SKM-1 (cell line): ENCODE measurements at regions not wholly inside any gene's neighbourhood (a gene's known extent, or its start where the extent isn't known, plus 50 kb on each side); places are given as distances from the start of the nearest gene placed in this dataset.
"Not testable (repeated sequence)": the region's sequence is repeated elsewhere in the genome, so short reads cannot be mapped to it uniquely, and the experiment has no call there.

ENCODE experiments used
- DNase-seq: peaks from one replicate; lab custom pipeline; 2025; ENCODE audit not compliant: unreplicated experiment; lab: John Stamatoyannopoulos, UW

GRCh38 chr17:77332981-77333685, 192.4 kb downstream of the SEC14L1 start:
- no peak for DNase-seq

- no peak for DNase-seq
Measured at GRCh38 chr17:77337150-77337549, 196.4 kb downstream of the SEC14L1 start.

GRCh38 chr17:77341069-77341541, 200.3 kb downstream of the SEC14L1 start:
- DNase-seq, result no peak

DNA sequence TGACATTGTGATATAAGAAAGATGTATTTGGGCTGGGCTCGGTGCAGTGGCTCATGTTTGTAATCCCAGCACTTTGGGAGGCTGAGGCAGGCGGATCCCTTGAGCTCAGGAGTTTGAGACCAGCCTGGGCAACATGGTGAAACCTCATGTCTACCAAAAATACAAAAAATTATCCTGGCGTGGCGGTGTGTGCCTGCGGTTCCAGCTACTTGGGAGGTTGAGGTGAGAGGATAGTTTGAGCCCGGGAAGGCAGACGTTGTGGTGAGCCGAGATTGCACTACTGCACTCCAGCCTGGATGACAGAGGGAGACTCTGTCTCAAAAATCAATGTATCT, 201.9 kb downstream of the SEC14L1 start:
- DNase-seq, result not testable (repeated sequence)

DNA sequence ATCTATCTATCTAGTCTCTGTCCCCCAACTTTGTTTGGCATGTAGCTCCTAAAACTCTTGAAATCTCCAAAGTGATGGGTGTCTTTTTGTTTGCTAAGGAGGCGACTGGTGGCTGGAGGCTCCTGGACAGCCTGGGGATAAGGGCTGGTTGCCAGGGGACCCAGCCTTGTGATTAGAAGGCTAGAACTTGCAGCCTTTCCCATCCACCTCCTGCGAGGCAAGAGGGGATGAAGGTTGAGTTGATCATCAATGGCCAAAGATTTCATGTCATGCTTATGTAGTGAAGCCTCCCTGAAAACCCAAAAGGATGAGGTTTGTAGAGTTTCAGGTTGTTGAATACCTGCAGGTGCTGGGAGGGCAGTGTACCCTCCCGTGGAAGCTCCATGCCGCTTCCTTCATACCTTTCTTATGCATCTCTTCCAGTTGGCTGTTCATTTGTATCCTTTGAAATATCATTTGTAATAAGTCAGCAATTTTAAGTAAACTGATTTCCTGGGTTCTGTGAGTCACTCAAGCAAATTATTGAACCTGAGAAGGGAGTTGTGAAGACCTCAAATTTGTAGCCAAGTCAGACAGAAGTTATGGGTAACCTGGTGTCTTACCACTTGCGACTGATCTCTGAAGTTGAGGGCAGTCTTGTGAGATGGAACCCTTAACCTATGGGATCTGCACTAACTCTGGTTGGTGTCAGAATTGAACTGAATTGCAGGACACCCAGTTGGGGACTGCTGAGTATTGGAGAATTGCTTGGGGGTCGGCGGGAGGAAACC, 202.4 kb downstream of the SEC14L1 start:
- no peak for DNase-seq

DNA sequence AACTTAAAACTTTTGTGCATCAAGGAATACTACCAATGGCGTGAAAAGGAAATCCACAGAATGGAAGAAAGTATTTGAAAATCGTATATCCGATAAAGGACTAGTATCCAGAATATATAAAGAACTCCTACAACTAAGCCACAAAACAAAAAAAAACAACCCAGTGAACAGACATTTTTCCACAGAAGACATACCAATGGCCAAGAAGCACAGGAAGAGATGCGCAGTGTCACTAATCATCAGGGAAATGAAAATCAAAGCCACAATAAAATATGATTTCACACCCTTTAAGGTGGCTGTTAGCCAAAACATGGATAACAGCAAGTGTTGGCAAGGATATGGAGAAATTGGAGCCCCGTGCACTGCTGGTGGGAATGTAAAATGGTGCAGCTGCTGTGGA, 203.3 kb downstream of the SEC14L1 start:
- DNase-seq, result no peak

GRCh38 chr17:77345260-77345910, 204.6 kb downstream of the SEC14L1 start:
- DNase-seq, result no peak

GRCh38 chr17:77346765-77347164, 206.0 kb downstream of the SEC14L1 start:
- no peak for DNase-seq

GRCh38 chr17:77347544-77347943, 206.8 kb downstream of the SEC14L1 start:
- no peak for DNase-seq

- no peak for DNase-seq
Measured at GRCh38 chr17:77349976-77350830, 209.4 kb downstream of the SEC14L1 start.

DNA sequence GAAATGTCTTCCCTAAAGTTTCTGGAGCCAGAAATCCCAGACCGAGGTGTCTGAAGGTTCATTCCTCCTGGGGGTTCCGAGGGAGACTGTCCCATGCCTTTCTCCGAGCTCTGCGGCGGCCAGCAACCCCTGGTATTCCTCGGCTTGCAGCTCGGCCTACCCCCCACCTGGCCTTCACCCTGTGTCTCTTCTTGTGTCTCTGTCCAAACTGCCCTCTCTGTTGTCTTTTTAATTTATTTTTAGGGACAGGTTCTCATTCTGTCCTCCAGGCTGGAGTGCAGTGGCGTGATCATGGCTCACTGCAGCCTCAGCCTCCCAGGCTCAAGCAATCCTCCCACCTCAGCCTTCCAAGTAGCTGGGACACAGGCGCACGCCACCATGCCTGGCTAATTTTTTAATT, 211.7 kb downstream of the SEC14L1 start:
- no peak for DNase-seq

GRCh38 chr17:77352996-77353395, 212.2 kb downstream of the SEC14L1 start:
- no peak for DNase-seq

- DNase-seq, result no peak
Measured at GRCh38 chr17:77353684-77354419, 213.1 kb downstream of the SEC14L1 start.

GRCh38 chr17:77354420-77354669, 213.6 kb downstream of the SEC14L1 start:
- DNase-seq, result no peak

DNA sequence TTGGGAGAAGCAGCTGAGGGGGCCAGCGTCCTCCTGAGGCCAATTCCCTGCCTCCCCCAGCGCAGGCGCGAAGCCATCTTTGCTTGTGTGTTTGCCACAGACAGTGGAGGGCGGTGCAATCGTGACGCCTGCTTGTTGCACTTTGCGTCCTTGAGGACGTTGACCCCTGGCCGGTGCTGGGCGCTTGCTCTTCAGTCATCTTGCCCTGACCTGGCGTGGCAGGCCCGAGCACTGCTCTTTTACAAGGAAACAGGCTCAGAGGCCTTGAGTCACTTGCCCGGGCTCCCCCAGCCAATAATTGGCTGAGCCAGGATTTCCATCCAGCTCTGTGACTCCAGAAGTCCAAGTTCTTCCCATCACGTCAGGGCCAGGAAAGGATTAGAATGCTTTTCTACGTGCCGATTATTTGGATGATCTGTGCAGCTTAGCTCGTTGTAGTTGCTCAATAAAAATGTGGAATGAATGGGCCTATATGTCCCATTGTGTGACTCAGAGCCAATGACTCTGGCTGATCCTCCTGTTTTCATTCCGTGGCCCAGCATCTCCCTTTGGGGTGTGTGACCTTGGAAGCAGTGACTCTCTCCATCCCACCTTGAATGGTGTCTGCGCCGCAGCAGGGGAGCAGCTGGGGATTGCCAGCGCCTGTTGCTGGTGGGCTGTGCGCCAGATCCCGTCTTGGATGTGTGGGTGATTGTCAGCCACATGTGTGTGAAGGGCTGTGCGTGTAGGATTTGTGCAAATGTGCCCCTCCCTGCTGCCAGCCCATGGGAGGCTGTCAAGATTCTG, 214.1 kb downstream of the SEC14L1 start:
- DNase-seq, result no peak

DNA sequence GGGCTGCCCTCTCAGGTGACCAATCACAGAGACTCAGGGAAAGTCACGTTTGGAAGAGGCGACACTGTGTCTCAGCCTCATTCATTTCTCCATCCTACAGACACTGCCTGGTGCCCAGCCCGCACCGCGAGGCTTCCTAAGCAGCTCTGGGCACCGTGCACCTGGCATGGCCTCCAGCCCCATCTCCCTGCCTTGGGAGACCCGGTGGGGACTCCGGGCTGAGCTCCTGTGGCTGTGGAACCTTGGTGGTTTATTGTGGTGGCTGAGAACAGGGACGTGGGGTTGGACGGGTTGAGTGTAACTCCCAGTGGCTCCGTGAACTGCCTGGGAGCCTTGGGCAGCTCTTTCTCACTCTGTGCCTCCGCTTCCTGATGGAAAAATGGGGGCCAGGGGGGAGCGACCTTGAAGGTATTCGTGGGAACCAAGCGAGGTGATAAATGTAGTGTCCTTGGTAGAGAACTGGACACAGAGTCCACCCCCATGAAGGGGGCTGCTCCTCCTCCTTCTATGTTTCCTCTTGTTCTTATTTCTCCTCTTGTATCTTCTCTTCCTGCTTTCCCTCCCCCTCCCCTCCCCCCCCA, 215.4 kb downstream of the SEC14L1 start:
- no peak for DNase-seq

DNA sequence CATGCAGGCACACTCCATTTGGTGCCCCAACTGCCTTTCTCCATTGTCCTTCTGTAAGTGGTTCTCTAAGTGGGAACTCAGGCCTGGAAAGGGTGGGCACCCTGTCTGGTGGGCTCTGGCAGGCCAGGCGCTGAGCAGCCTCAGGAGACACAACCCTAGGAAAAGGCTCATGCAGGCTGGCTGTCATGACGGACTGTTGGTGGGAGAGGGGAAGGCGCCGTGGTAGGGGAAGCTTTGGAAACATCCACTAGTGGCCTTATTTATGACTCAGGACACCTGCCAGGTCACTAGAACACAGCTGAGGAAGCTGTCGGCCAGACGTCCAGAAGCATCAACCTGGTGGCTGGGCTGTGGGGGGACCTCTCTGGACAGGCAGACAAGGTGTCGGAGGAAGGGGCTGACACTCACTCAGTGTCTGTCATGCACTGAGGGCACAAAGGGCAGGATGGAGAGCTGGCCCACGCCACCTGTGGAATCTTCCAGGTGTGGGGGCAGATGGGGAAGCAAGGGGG, 216.0 kb downstream of the SEC14L1 start:
- DNase-seq, result no peak

DNA sequence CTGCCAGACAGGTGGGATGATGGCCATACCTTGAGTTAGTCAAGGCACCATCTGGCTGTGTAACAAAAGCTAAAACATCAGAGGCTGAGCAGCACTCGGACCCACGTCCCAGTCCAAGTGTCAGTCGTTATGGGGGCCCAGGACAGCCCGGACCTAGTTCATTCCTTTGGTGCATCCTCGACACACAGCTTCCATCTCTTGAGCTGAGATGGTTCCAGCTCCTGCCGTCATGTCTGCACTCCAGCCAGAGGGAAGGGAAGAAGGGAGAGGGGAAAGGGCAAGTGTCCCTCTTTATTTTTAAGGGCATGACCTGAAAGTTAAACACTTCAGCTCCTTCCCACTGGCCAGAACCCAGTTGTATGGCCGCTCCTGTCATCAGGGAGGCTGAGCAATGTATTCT, 218.0 kb downstream of the SEC14L1 start:
- no peak for DNase-seq

DNA sequence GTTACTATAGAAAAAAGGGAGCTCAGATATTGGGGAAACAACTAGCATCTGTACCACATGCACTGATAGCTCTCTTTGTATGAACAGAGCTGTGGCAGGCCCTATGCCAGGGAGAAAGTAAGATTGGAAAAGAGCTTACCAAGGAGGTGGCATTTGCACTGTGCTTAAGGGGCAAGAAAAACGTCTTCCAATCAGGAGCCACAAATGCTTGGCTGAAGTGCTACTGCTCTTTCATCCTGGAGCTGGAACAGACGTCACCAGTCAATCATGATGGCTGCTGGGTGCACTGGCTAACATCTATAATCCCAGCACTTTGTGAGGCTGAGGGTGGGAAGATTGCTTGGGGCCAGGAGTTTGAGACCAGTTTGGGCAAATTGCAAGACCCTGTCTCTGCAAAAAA, 218.5 kb downstream of the SEC14L1 start:
- no peak for DNase-seq
